Central memory CD8-positive, alpha-beta T cell (primary cell): ENCODE measurements at regions not wholly inside any gene's neighbourhood (a gene's known extent, or its start where the extent isn't known, plus 50 kb on each side); places are given as distances from the start of the nearest gene placed in this dataset.

Experiments used
- ATAC-seq: fragments of 150-1000 bp; cut with Tn5 transposase; replicated peaks from 2 replicates; pipeline ENCODE4 v1.10.0; 2022; ENCODE audit warnings: mild to moderate bottlenecking, moderate FRiP score, moderate number of reproducible peaks; ENCODE audit not compliant: poor library complexity, severe bottlenecking; ENCODE audit errors: extremely low read depth
- DNase-seq, 2 donors: peaks; one replicate each; pipeline ENCODE4 v3.0.0; 2021; ENCODE audit warnings: low spot score in 2 of 2
- H3K27ac Mint-ChIP-seq: one replicate; pipeline ENCODE4 v1.8.0; 2022; ENCODE audit warnings: low read depth, mild to moderate bottlenecking, moderate library complexity, mixed read lengths
- H3K27me3 Mint-ChIP-seq: one replicate; pipeline ENCODE4 v1.8.0; 2022; ENCODE audit warnings: mixed read lengths
- H3K36me3 Mint-ChIP-seq: one replicate; pipeline ENCODE4 v1.8.0; 2022; ENCODE audit warnings: mild to moderate bottlenecking, moderate library complexity, mixed read lengths; ENCODE audit not compliant: insufficient read depth
- H3K4me1 Mint-ChIP-seq: one replicate; pipeline ENCODE4 v1.8.0; 2022; ENCODE audit warnings: mixed read lengths
- H3K4me3 Mint-ChIP-seq: one replicate; pipeline ENCODE4 v1.8.0; 2022; ENCODE audit warnings: mild to moderate bottlenecking, moderate library complexity, mixed read lengths
- H3K9me3 Mint-ChIP-seq: one replicate; pipeline ENCODE4 v1.8.0; 2022; ENCODE audit warnings: mixed read lengths

GRCh38 chr2:51237626-51238271, 205.8 kb upstream of the NRXN1 start:
- DNase-seq (no peak), ATAC-seq (no peak)
- no peaks in the 10 kb centered on the region for H3K36me3 Mint-ChIP-seq
- H3K4me3 Mint-ChIP-seq = no peak overlapping the region
- H3K9me3 Mint-ChIP-seq = peaks cover 11% of the 10 kb centered on the region
- H3K27ac Mint-ChIP-seq = no peak overlapping the region
- no peaks in the 10 kb centered on the region for H3K27me3 Mint-ChIP-seq
- no peaks in the 10 kb centered on the region for H3K4me1 Mint-ChIP-seq

GRCh38 chr2:51232027-51232426, 200.1 kb upstream of the NRXN1 start:
- no peak overlapping the region for H3K4me3 Mint-ChIP-seq
- H3K4me1 Mint-ChIP-seq = no peaks in the 10 kb centered on the region
- no peak overlapping the region for H3K27ac Mint-ChIP-seq
- no peaks in the 10 kb centered on the region for H3K27me3 Mint-ChIP-seq
- ATAC-seq (no peak), DNase-seq (no peak)
- no peaks in the 10 kb centered on the region for H3K36me3 Mint-ChIP-seq
- H3K9me3 Mint-ChIP-seq = peaks cover 23% of the 10 kb centered on the region

- peaks cover 29% of the 10 kb centered on the region for H3K9me3 Mint-ChIP-seq
- H3K27me3 Mint-ChIP-seq = no peaks in the 10 kb centered on the region
- H3K4me3 Mint-ChIP-seq = no peak overlapping the region
- ATAC-seq (no peak), DNase-seq (no peak)
- no peaks in the 10 kb centered on the region for H3K36me3 Mint-ChIP-seq
- no peak overlapping the region for H3K27ac Mint-ChIP-seq
- H3K4me1 Mint-ChIP-seq = no peaks in the 10 kb centered on the region
These were observed 199.1 kb upstream of the NRXN1 start for GRCh38 chr2:51231071-51231470.

GRCh38 chr2:51225377-51225776, 193.4 kb upstream of the NRXN1 start:
- H3K4me1 Mint-ChIP-seq = no peaks in the 10 kb centered on the region
- peaks cover 36% of the 10 kb centered on the region for H3K9me3 Mint-ChIP-seq
- no peak overlapping the region for H3K4me3 Mint-ChIP-seq
- H3K36me3 Mint-ChIP-seq = peaks cover 2% of the 10 kb centered on the region
- no peak for DNase-seq
- no peak overlapping the region for H3K27ac Mint-ChIP-seq
- no peaks in the 10 kb centered on the region for H3K27me3 Mint-ChIP-seq
- no peak for ATAC-seq

GRCh38 chr2:51224790-51225189, 192.9 kb upstream of the NRXN1 start:
- ATAC-seq = no peak
- Mint-ChIP-seq H3K27ac (no peak overlapping the region), H3K9me3 (peaks cover 38% of the 10 kb centered on the region), H3K4me1 (no peaks in the 10 kb centered on the region), H3K36me3 (peaks cover 2% of the 10 kb centered on the region), H3K27me3 (no peaks in the 10 kb centered on the region), H3K4me3 (no peak overlapping the region)
- no peak for DNase-seq

- Mint-ChIP-seq H3K27me3 (no peaks in the 10 kb centered on the region), H3K4me1 (no peaks in the 10 kb centered on the region), H3K9me3 (peaks cover 32% of the 10 kb centered on the region), H3K4me3 (no peak overlapping the region), H3K36me3 (peaks cover 2% of the 10 kb centered on the region), H3K27ac (no peak overlapping the region)
- ATAC-seq (no peak), DNase-seq (no peak)
These were observed 190.2 kb upstream of the NRXN1 start for GRCh38 chr2:51222106-51222505.

- Mint-ChIP-seq H3K9me3 (peaks cover 21% of the 10 kb centered on the region), H3K36me3 (peaks cover 2% of the 10 kb centered on the region), H3K4me3 (no peak overlapping the region), H3K27ac (no peak overlapping the region), H3K27me3 (no peaks in the 10 kb centered on the region), H3K4me1 (no peaks in the 10 kb centered on the region)
- ATAC-seq (no peak), DNase-seq (no peak)
These were observed 188.7 kb upstream of the NRXN1 start for GRCh38 chr2:51220606-51221005.

- H3K27ac Mint-ChIP-seq = no peak overlapping the region
- H3K27me3 Mint-ChIP-seq = no peaks in the 10 kb centered on the region
- ATAC-seq (no peak), DNase-seq (no peak)
- H3K9me3 Mint-ChIP-seq = peaks cover 16% of the 10 kb centered on the region
- H3K4me1 Mint-ChIP-seq = no peaks in the 10 kb centered on the region
- no peak overlapping the region for H3K4me3 Mint-ChIP-seq
- no peaks in the 10 kb centered on the region for H3K36me3 Mint-ChIP-seq
These were observed 188.1 kb upstream of the NRXN1 start for GRCh38 chr2:51220080-51220479.

- ATAC-seq = no peak
- Mint-ChIP-seq H3K9me3 (peaks cover 14% of the 10 kb centered on the region), H3K36me3 (no peaks in the 10 kb centered on the region), H3K4me1 (no peaks in the 10 kb centered on the region), H3K27me3 (no peaks in the 10 kb centered on the region), H3K27ac (no peak overlapping the region), H3K4me3 (no peak overlapping the region)
- no peak for DNase-seq
These were observed 187.5 kb upstream of the NRXN1 start for GRCh38 chr2:51219468-51219867.

GRCh38 chr2:51218047-51218446, 186.1 kb upstream of the NRXN1 start:
- H3K36me3 Mint-ChIP-seq = no peaks in the 10 kb centered on the region
- no peak overlapping the region for H3K27ac Mint-ChIP-seq
- H3K4me1 Mint-ChIP-seq = no peaks in the 10 kb centered on the region
- no peaks in the 10 kb centered on the region for H3K27me3 Mint-ChIP-seq
- DNase-seq = no peak
- peaks cover 17% of the 10 kb centered on the region for H3K9me3 Mint-ChIP-seq
- H3K4me3 Mint-ChIP-seq = no peak overlapping the region
- ATAC-seq = no peak

- Mint-ChIP-seq H3K4me3 (no peak overlapping the region), H3K27ac (no peak overlapping the region), H3K4me1 (no peaks in the 10 kb centered on the region), H3K9me3 (peaks cover 22% of the 10 kb centered on the region), H3K27me3 (no peaks in the 10 kb centered on the region), H3K36me3 (no peaks in the 10 kb centered on the region)
- ATAC-seq (no peak), DNase-seq (no peak)
These were observed 181.9 kb upstream of the NRXN1 start for GRCh38 chr2:51213826-51214225.

- H3K36me3 Mint-ChIP-seq = no peaks in the 10 kb centered on the region
- H3K4me3 Mint-ChIP-seq = no peak overlapping the region
- ATAC-seq (no peak), DNase-seq (no peak)
- H3K9me3 Mint-ChIP-seq = peaks cover 22% of the 10 kb centered on the region
- H3K27me3 Mint-ChIP-seq = no peaks in the 10 kb centered on the region
- H3K4me1 Mint-ChIP-seq = no peaks in the 10 kb centered on the region
- H3K27ac Mint-ChIP-seq = no peak overlapping the region
These were observed 180.4 kb upstream of the NRXN1 start for GRCh38 chr2:51212374-51212773.

- H3K4me1 Mint-ChIP-seq = no peaks in the 10 kb centered on the region
- peaks cover 21% of the 10 kb centered on the region for H3K9me3 Mint-ChIP-seq
- no peaks in the 10 kb centered on the region for H3K27me3 Mint-ChIP-seq
- no peaks in the 10 kb centered on the region for H3K36me3 Mint-ChIP-seq
- H3K27ac Mint-ChIP-seq = no peak overlapping the region
- ATAC-seq (no peak), DNase-seq (no peak)
- no peak overlapping the region for H3K4me3 Mint-ChIP-seq
These were observed 176.6 kb upstream of the NRXN1 start for GRCh38 chr2:51208521-51208920.

GRCh38 chr2:51201295-51201694, 169.4 kb upstream of the NRXN1 start:
- Mint-ChIP-seq H3K36me3 (no peaks in the 10 kb centered on the region), H3K9me3 (peaks cover 11% of the 10 kb centered on the region), H3K4me1 (no peaks in the 10 kb centered on the region), H3K4me3 (no peak overlapping the region), H3K27ac (no peak overlapping the region), H3K27me3 (no peaks in the 10 kb centered on the region)
- ATAC-seq (no peak), DNase-seq (no peak)
